ENCODE measurements at regions not wholly inside any gene's neighbourhood (a gene's known extent, or its start where the extent isn't known, plus 50 kb on each side); places are given as distances from the start of the nearest gene placed in this dataset.

DNA sequence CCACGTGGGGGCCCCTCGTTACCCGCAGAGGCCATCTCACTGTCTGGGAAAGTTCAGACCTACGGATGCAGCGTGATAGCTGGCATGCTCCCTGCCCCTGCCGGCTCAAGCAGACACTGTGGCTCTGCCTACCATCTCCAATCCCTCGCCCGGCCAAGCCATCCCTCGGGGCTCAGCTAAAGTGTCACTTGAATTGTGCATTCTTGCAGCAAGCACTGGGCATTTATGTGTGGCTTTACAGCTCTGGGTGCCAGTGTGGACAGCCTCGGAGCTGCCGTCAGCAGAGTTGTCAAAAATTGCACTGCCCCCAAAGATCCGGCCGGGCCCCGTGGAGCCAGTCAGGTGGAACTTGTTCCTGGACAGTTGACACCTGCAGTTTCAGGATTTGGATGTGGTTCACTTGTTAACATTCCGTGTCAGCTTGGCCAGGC lies 75.0 kb upstream of the FGF3 start:
- TF ChIP-seq, protein P1, sequence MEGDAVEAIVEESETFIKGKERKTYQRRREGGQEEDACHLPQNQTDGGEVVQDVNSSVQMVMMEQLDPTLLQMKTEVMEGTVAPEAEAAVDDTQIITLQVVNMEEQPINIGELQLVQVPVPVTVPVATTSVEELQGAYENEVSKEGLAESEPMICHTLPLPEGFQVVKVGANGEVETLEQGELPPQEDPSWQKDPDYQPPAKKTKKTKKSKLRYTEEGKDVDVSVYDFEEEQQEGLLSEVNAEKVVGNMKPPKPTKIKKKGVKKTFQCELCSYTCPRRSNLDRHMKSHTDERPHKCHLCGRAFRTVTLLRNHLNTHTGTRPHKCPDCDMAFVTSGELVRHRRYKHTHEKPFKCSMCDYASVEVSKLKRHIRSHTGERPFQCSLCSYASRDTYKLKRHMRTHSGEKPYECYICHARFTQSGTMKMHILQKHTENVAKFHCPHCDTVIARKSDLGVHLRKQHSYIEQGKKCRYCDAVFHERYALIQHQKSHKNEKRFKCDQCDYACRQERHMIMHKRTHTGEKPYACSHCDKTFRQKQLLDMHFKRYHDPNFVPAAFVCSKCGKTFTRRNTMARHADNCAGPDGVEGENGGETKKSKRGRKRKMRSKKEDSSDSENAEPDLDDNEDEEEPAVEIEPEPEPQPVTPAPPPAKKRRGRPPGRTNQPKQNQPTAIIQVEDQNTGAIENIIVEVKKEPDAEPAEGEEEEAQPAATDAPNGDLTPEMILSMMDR (conservative IDR thresholded peaks at IDR 0.05; ENCODE audit: low read depth, low read length) = no peak
- no peak for TF ChIP-seq EZH2 (IDR thresholded peaks at IDR 0.05; ENCODE audit: borderline replicate concordance, low read depth, low read length, poor library complexity, severe bottlenecking)

All from A673 (cell line).